ENCODE measurements at regions not wholly inside any gene's neighbourhood (a gene's known extent, or its start where the extent isn't known, plus 50 kb on each side); places are given as distances from the start of the nearest gene placed in this dataset.
"Not testable (repeated sequence)": the region's sequence is repeated elsewhere in the genome, so short reads cannot be mapped to it uniquely, and the experiment has no call there.

DNA sequence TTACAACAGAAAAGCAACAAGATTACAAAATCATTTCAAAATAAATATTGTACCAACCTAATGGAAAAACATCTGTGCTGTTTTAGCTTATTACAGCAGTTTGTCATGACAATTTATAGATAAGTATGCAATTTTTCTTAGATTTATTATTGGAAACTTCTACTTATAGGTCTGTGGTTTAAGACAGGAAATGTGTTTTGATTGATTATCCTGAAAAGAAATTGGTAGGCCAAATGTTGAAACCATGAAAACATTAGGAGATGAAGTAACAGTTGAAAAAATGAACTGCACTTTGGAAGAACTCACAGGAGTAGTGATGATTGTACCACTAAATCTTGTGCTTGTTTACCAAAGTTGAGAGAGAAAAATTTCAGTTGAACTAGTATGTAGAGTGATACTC, 162.2 kb upstream of the GIMD1 start:
- Histone ChIP-seq H3K4me3 (no peak overlapping the region), H3K27ac (no peak overlapping the region), H3K27me3 (no peaks in the 10 kb centered on the region), H3K9me3 (no peaks in the 10 kb centered on the region), H3K36me3 (no peaks in the 10 kb centered on the region), H3K4me1 (no peaks in the 10 kb centered on the region)
- ATAC-seq (no peak), DNase-seq (no peak)
- intact Hi-C loops (cut with DNase I), result no loop called here
- TF ChIP-seq CTCF (IDR thresholded peaks at IDR 0.05), result no peak

DNA sequence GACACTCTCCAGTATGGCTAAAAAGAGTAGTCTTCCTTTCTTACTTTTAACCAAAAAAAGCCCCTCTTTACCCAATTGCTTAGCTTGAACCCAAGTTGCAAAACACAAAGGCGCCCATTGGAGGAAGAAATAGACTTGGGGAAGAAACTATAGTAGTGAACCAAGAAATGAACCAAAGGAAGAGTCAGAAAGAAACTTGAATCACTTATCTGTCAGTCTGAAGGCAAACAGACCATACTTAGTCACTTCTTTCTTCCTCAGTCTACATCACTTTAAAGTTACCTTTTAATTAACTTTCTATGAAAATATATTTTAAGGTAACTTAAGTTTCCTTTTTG, 161.4 kb upstream of the GIMD1 start:
- H3K36me3 ChIP-seq, result no peaks in the 10 kb centered on the region
- no peaks in the 10 kb centered on the region for H3K9me3 ChIP-seq
- no peak overlapping the region for H3K4me3 ChIP-seq
- H3K4me1 ChIP-seq, result no peaks in the 10 kb centered on the region
- intact Hi-C loops (cut with DNase I), result no loop called here
- no peak for DNase-seq
- H3K27me3 ChIP-seq, result no peaks in the 10 kb centered on the region
- TF ChIP-seq CTCF (IDR thresholded peaks at IDR 0.05), result no peak
- no peak for ATAC-seq
- H3K27ac ChIP-seq, result no peak overlapping the region

- intact Hi-C loops (cut with DNase I), result no loop called here
- no peak for TF ChIP-seq CTCF (IDR thresholded peaks at IDR 0.05)
- H3K4me3 ChIP-seq, result no peak overlapping the region
- DNase-seq (no peak), ATAC-seq (no peak)
- H3K27me3 ChIP-seq, result no peaks in the 10 kb centered on the region
- no peak overlapping the region for H3K27ac ChIP-seq
- H3K36me3 ChIP-seq, result no peaks in the 10 kb centered on the region
- no peaks in the 10 kb centered on the region for H3K4me1 ChIP-seq
- H3K9me3 ChIP-seq, result no peaks in the 10 kb centered on the region
Measured at GRCh38 chr4:106529348-106530023, 160.9 kb upstream of the GIMD1 start.

DNA sequence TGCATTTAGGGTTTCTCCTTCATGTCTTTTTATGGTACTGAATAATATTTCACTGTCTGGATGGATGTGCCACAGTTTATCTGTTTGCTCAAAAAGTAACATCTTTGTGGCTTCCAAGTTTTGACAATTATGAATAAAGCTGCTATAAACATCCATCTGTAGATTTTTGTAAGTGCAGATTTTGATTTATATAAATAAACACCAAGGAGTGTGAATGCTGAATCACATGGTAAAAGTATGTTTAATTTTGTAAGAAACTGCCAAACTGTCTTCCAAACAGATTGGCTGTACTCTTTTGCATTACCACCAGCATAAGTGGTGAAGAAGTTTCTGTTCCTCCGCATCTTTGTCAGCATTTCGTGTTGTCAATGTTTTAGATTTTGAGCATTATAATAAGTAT, 158.7 kb upstream of the GIMD1 start:
- H3K9me3 ChIP-seq, result no peaks in the 10 kb centered on the region
- no peak for TF ChIP-seq CTCF (IDR thresholded peaks at IDR 0.05)
- H3K27ac ChIP-seq, result no peak overlapping the region
- H3K27me3 ChIP-seq, result no peaks in the 10 kb centered on the region
- H3K4me3 ChIP-seq, result no peak overlapping the region
- DNase-seq (no peak), ATAC-seq (no peak)
- intact Hi-C loops (cut with DNase I), result no loop called here
- no peaks in the 10 kb centered on the region for H3K4me1 ChIP-seq
- no peaks in the 10 kb centered on the region for H3K36me3 ChIP-seq

GRCh38 chr4:106525425-106525824, 156.8 kb upstream of the GIMD1 start:
- H3K9me3 ChIP-seq; ATAC-seq; H3K4me1 ChIP-seq; intact Hi-C loops (cut with DNase I); H3K4me3 ChIP-seq; H3K27me3 ChIP-seq; H3K36me3 ChIP-seq; H3K27ac ChIP-seq; DNase-seq: not testable (repeated sequence)

GRCh38 chr4:106524772-106525171, 156.2 kb upstream of the GIMD1 start:
- H3K4me1 ChIP-seq; H3K36me3 ChIP-seq; H3K27me3 ChIP-seq; DNase-seq; H3K9me3 ChIP-seq; H3K4me3 ChIP-seq; intact Hi-C loops (cut with DNase I); ATAC-seq; H3K27ac ChIP-seq: not testable (repeated sequence)

DNA sequence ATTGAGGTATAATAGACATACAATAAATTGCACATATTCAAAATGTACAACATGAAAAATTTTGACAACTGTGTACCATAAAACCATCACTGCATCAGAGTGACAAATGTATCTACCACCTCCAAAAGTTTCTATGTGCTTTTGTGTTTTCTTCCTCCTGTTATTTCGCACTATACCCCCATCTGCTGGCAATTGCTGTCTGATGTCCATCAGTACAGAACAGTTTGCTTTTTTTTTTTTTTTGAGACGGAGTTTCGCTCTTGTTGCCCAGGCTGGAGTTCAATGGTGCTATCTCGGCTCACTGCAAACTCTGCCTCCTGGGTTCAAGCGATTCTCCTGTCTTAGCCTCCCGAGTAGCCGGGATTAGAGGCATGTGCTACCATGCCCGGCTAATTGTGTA, 154.3 kb upstream of the GIMD1 start:
- intact Hi-C loops (cut with DNase I), result no loop called here
- DNase-seq, result no peak
- TF ChIP-seq CTCF (IDR thresholded peaks at IDR 0.05), result no peak
- no peak for ATAC-seq
- H3K4me3 ChIP-seq, result no peak overlapping the region
- no peak overlapping the region for H3K27ac ChIP-seq
- H3K36me3 ChIP-seq, result no peaks in the 10 kb centered on the region
- no peaks in the 10 kb centered on the region for H3K4me1 ChIP-seq
- no peaks in the 10 kb centered on the region for H3K27me3 ChIP-seq
- no peaks in the 10 kb centered on the region for H3K9me3 ChIP-seq

Data from upper lobe of right lung (tissue), 1 donor.